ENCODE measurements at regions not wholly inside any gene's neighbourhood (a gene's known extent, or its start where the extent isn't known, plus 50 kb on each side); places are given as distances from the start of the nearest gene placed in this dataset.

- no peak for TF ChIP-seq CTCF (conservative IDR thresholded peaks at IDR 0.05; ENCODE audit: low read length)
- no peak for TF ChIP-seq EZH2phosphoT487 (IDR thresholded peaks at IDR 0.05; ENCODE audit: borderline replicate concordance, low read depth, low read length)
Measured at GRCh38 chr21:14712121-14712715, 166.1 kb upstream of the SAMSN1 start.
